Tibial nerve (tissue), 4 donors: ENCODE measurements at regions not wholly inside any gene's neighbourhood (a gene's known extent, or its start where the extent isn't known, plus 50 kb on each side); places are given as distances from the start of the nearest gene placed in this dataset.

ENCODE experiments used
- DNase-seq, 2 donors: peaks; one replicate each; pipeline ENCODE4 v3.0.0-alpha.2; 2019; ENCODE audit warnings: low spot score in 2 of 2
- H3K27ac ChIP-seq, 4 donors: fragments of 200-600 bp; sonication (generic) in 3 of 4; one replicate each; pipeline ENCODE4 v1.5.1; 2017 to 2019; ENCODE audit warnings: mild to moderate bottlenecking in 1 of 4
- H3K27me3 ChIP-seq, 2 donors: fragments of 200-600 bp; sonication (generic) in 1 of 2; one replicate each; pipeline versions ENCODE4 v1.5.1 to v1.6.0; 2017 to 2019
- H3K36me3 ChIP-seq, 3 donors: fragments of 200-600 bp; sonication (generic); one replicate each; pipeline ENCODE4 v1.5.1; 2018 to 2019
- H3K4me1 ChIP-seq, 4 donors: fragments of 200-600 bp; sonication (generic) in 3 of 4; one replicate each; pipeline ENCODE4 v1.5.1; 2017 to 2019
- H3K4me3 ChIP-seq, 4 donors: fragments of 200-600 bp; sonication (generic) in 3 of 4; one replicate each; pipeline ENCODE4 v1.5.1; 2017 to 2019; ENCODE audit warnings: mild to moderate bottlenecking in 1 of 4, moderate library complexity in 1 of 4
- H3K9me3 ChIP-seq, 4 donors: fragments of 200-600 bp; sonication (generic) in 3 of 4; one replicate each; pipeline ENCODE4 v1.5.1; 2017 to 2019
- EP300 ChIP-seq, 2 donors: sonication (generic); formaldehyde crosslinking; IDR thresholded peaks; one replicate each; pipeline ENCODE4 v1.6.1; 2017; ENCODE audit warnings: antibody characterized with exemption in 2 of 2, mild to moderate bottlenecking in 1 of 2
- POLR2A ChIP-seq, 2 donors: fragments of 450-650 bp; IDR thresholded peaks; one replicate each; pipeline ENCODE4 v1.6.1; 2017; ENCODE audit warnings: antibody characterized with exemption in 2 of 2, mild to moderate bottlenecking in 2 of 2, moderate library complexity in 2 of 2
- WGBS, 2 donors: methylation state at CpG; one replicate each; pipeline ENCODE4 v1.1.5; 2018; 5-methylcytosine and 5-hydroxymethylcytosine counted together
- TF ChIP-seq, protein P1 (sequence below), 5 experiments: fragments of 200-600 bp in 3 of 5; fragments of 450-650 bp in 2 of 5; sonication (generic) in 3 of 5; IDR thresholded peaks; one replicate each; pipeline ENCODE4 v1.5.1; 2016 to 2019; ENCODE audit warnings: antibody characterized with exemption in 5 of 5, mild to moderate bottlenecking in 3 of 5, moderate library complexity in 2 of 5

DNA sequence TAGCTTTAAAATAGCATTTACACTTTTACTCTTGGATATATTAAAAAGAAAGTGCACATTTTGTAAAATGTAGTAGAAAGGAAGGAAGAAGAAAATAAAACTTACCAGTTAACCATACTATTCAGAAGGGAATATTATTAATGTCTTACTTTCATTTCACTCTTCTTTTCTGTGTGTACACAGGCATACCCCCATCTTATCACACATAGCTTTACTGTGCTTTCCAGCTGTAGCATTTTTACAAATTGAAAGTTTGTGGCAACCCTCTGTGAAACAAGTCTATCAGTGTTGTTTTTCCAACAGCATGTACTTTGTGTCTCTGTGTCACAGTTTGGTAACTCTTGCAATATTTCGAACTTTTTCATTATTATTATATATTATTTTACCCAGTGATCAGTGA is 314.5 kb downstream of the UTRN start:
- Histone ChIP-seq H3K27ac (no peak overlapping the region), H3K36me3 (peaks cover 0 to 23% (median 0%) of the 10 kb centered on the region in 3 donors), H3K27me3 (no peaks in the 10 kb centered on the region), H3K4me1 (peaks cover 0 to 5% (median under 1%) of the 10 kb centered on the region in 4 donors), H3K4me3 (no peak overlapping the region), H3K9me3 (peaks cover 0 to 13% (median 0%) of the 10 kb centered on the region in 4 donors)
- WGBS, 2 donors: 91 to 95% methylated on average over 1 of the region's 1 CpG
- no peak for DNase-seq
- no peak for TF ChIP-seq POLR2A (IDR thresholded peaks at IDR 0.05)
- TF ChIP-seq, protein P1, sequence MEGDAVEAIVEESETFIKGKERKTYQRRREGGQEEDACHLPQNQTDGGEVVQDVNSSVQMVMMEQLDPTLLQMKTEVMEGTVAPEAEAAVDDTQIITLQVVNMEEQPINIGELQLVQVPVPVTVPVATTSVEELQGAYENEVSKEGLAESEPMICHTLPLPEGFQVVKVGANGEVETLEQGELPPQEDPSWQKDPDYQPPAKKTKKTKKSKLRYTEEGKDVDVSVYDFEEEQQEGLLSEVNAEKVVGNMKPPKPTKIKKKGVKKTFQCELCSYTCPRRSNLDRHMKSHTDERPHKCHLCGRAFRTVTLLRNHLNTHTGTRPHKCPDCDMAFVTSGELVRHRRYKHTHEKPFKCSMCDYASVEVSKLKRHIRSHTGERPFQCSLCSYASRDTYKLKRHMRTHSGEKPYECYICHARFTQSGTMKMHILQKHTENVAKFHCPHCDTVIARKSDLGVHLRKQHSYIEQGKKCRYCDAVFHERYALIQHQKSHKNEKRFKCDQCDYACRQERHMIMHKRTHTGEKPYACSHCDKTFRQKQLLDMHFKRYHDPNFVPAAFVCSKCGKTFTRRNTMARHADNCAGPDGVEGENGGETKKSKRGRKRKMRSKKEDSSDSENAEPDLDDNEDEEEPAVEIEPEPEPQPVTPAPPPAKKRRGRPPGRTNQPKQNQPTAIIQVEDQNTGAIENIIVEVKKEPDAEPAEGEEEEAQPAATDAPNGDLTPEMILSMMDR (IDR thresholded peaks at IDR 0.05): no peak
- TF ChIP-seq EP300 (IDR thresholded peaks at IDR 0.05): no peak

DNA sequence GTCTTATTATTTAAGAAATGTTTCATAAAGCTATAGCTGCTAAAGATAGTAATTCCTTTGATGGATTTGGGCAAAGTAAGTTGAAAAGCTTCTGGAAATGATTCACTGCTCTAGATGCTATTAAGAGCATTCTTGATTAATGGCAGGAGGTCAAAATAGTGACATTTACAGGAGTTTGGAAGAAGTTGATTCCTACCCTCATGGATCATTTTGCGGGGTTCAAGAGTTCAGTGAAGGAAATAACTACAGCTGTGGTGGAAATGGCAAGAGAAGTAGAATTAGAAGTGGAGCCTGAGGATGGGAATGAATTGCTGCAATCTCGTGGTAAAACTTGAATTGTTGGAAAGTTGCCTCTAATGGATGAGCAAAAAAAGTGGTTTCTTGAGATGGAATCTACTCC is 316.1 kb downstream of the UTRN start:
- DNase-seq: no peak
- H3K9me3 ChIP-seq: peaks cover 0 to 13% (median 0%) of the 10 kb centered on the region in 4 donors
- no peak for TF ChIP-seq POLR2A (IDR thresholded peaks at IDR 0.05)
- TF ChIP-seq EP300 (IDR thresholded peaks at IDR 0.05): no peak
- TF ChIP-seq, protein P1 (IDR thresholded peaks at IDR 0.05): no peak
- peaks cover 0 to 2% (median 0%) of the 10 kb centered on the region in 4 donors for H3K4me1 ChIP-seq
- H3K4me3 ChIP-seq: no peak overlapping the region
- H3K27ac ChIP-seq: no peak overlapping the region
- no peaks in the 10 kb centered on the region for H3K27me3 ChIP-seq
- H3K36me3 ChIP-seq: peaks cover 0 to 23% (median 0%) of the 10 kb centered on the region in 3 donors
- WGBS, 2 donors: 88 to 94% methylated on average over 2 of the region's 2 CpGs

DNA sequence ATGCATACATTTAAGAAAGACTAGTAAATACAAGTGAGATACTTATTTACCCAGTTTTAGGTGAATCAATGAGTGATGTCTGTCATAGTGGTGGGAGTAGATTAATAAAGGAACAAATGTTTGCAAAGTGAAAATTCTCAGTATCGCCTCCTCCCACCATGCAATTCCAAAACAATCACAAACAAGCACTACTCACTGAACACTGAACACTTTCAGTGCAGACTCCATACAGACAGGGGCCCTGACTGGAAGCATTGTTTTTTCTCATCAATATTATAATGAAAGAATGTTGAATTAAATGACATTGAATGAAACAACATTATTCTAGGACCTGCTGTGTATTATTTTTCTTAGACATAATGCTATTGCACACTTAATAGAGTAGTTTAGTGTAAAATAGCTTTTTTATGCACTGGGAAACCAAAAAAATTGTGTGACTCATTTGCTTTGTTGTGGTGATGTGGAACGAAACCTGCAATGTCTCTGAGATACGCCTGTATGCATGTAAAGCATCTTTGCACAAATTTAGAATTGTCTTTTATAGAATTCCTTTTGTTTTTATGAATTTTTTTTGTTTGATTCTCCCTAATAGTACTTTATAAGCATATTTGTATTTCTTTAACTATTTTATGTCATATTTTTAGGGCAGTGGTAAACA is 317.5 kb downstream of the UTRN start:
- peaks cover 0 to 13% (median 0%) of the 10 kb centered on the region in 4 donors for H3K9me3 ChIP-seq
- DNase-seq: no peak
- WGBS, 2 donors: 78 to 84% methylated on average over 3 of the region's 3 CpGs

DNA sequence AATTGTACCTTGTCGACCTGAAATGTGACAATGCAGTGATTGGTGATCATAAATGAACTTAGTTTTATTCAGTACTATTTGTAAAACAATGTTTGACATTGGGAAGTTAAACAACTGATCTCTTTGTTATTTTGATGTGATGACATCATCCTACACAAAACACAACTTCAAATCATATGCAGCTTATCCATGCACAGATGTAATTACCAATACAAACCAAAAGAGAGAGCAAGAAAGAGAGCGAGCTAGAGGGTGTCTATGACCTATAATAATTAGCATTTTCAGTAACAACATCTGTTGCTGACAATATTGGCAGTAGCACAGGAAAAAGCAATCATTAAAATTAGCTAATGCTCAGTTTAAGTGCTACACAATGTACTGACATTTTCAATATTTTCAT is 320.9 kb downstream of the UTRN start:
- Histone ChIP-seq H3K27me3 (no peaks in the 10 kb centered on the region), H3K4me1 (peaks cover 0 to 8% (median 0%) of the 10 kb centered on the region in 4 donors), H3K9me3 (peaks cover 0 to 1% (median 0%) of the 10 kb centered on the region in 4 donors), H3K27ac (no peak overlapping the region), H3K4me3 (no peak overlapping the region), H3K36me3 (peaks cover 0 to 23% (median 0%) of the 10 kb centered on the region in 3 donors)
- 33 to 42% methylated on average over 2 of the region's 2 CpGs for WGBS, 2 donors
- TF ChIP-seq EP300 (IDR thresholded peaks at IDR 0.05) (no peak), POLR2A (IDR thresholded peaks at IDR 0.05) (no peak)
- TF ChIP-seq, protein P1 (IDR thresholded peaks at IDR 0.05): no peak
- DNase-seq: no peak

More for the DNA sequence above, 317.5 kb downstream of the UTRN start:
- Histone ChIP-seq H3K27ac (no peak overlapping the region), H3K36me3 (peaks cover 0 to 30% (median 0%) of the 10 kb centered on the region in 3 donors), H3K27me3 (no peaks in the 10 kb centered on the region), H3K4me1 (peaks cover 0 to 8% (median 0%) of the 10 kb centered on the region in 4 donors), H3K4me3 (no peak overlapping the region)
- TF ChIP-seq EP300 (IDR thresholded peaks at IDR 0.05): no peak
- TF ChIP-seq POLR2A (IDR thresholded peaks at IDR 0.05): no peak
- TF ChIP-seq, protein P1 (IDR thresholded peaks at IDR 0.05): no peak

DNA sequence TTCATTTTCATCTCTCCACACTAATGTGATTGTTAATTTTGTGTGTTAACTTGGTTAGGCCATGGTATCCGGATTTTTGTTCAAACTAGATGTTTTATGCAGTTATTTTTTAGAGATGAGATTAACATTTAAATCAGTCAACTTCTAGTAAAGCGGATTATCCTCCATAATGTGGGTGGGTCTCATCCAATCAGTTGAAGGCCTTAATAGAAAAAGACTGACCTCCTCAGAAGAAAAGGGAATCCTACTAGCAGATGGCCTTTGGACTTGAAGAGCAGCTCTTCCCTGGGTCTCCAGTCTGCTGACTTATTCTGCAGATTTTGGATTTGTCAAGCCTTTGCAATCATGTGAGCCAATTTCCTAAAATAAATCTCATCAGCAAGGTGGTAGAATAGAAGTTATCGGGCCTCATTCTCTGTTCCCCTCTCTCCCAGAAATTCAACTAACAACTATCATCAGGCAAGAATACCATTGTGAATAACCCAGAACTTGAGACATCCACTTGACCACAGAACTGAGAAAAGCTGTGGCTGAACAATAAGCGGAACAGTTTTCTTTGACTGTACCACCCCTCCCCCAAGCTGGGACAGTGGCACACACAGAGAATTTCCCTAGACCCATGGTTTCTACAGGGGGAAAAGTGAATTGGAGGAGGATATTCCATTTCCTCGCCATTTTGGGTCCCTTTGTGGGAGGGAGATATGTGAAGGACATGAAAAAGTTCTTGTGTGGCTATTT is 323.0 kb downstream of the UTRN start:
- H3K36me3 ChIP-seq: peaks cover 0 to 16% (median 0%) of the 10 kb centered on the region in 3 donors
- TF ChIP-seq, protein P1 (IDR thresholded peaks at IDR 0.05): no peak
- TF ChIP-seq POLR2A (IDR thresholded peaks at IDR 0.05) (no peak), EP300 (IDR thresholded peaks at IDR 0.05) (no peak)
- no peak overlapping the region for H3K27ac ChIP-seq
- no peaks in the 10 kb centered on the region for H3K27me3 ChIP-seq
- DNase-seq: no peak
- no peaks in the 10 kb centered on the region for H3K9me3 ChIP-seq
- 95 to 97% methylated on average over 5 of the region's 5 CpGs for WGBS, 2 donors
- no peak overlapping the region for H3K4me3 ChIP-seq
- H3K4me1 ChIP-seq: peaks cover 0 to 8% (median 0%) of the 10 kb centered on the region in 4 donors
